DND-41 (cell line): ENCODE measurements at regions not wholly inside any gene's neighbourhood (a gene's known extent, or its start where the extent isn't known, plus 50 kb on each side); places are given as distances from the start of the nearest gene placed in this dataset.

Source experiments
- CTCF ChIP-seq: IDR thresholded peaks from 2 replicates; pipeline ENCODE4 v1.5.1; 2012; ENCODE audit warnings: borderline replicate concordance, low read length, moderate library complexity, mild to moderate bottlenecking; ENCODE audit not compliant: poor library complexity, severe bottlenecking; ENCODE audit errors: extremely low read depth
- EZH2 ChIP-seq: IDR thresholded peaks from 3 replicates; pipeline ENCODE4 v1.6.1; 2012; ENCODE audit warnings: borderline replicate concordance, low read depth, mild to moderate bottlenecking, moderate library complexity, low read length, inconsistent platforms; ENCODE audit not compliant: severe bottlenecking

GRCh38 chr1:80973101-80973500 is 827.6 kb upstream of the ADGRL2 start:
- TF ChIP-seq CTCF, result no peak
- no peak for TF ChIP-seq EZH2
